ENCODE measurements at regions not wholly inside any gene's neighbourhood (a gene's known extent, or its start where the extent isn't known, plus 50 kb on each side); places are given as distances from the start of the nearest gene placed in this dataset.

- TF ChIP-seq, protein P1, sequence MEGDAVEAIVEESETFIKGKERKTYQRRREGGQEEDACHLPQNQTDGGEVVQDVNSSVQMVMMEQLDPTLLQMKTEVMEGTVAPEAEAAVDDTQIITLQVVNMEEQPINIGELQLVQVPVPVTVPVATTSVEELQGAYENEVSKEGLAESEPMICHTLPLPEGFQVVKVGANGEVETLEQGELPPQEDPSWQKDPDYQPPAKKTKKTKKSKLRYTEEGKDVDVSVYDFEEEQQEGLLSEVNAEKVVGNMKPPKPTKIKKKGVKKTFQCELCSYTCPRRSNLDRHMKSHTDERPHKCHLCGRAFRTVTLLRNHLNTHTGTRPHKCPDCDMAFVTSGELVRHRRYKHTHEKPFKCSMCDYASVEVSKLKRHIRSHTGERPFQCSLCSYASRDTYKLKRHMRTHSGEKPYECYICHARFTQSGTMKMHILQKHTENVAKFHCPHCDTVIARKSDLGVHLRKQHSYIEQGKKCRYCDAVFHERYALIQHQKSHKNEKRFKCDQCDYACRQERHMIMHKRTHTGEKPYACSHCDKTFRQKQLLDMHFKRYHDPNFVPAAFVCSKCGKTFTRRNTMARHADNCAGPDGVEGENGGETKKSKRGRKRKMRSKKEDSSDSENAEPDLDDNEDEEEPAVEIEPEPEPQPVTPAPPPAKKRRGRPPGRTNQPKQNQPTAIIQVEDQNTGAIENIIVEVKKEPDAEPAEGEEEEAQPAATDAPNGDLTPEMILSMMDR (IDR thresholded peaks at IDR 0.05) = no peak
- TF ChIP-seq EP300 (IDR thresholded peaks at IDR 0.05) = no peak
Measured at GRCh38 chr13:89977203-89977602, 1370.3 kb upstream of the MIR17HG start.
